ENCODE measurements at regions not wholly inside any gene's neighbourhood (a gene's known extent, or its start where the extent isn't known, plus 50 kb on each side); places are given as distances from the start of the nearest gene placed in this dataset.

- TF ChIP-seq TCF7L2 (IDR thresholded peaks at IDR 0.05; ENCODE audit: low read depth, low read length) (no peak), CTCF (IDR thresholded peaks at IDR 0.05) (peak; percentile 80), POLR2AphosphoS5 (IDR thresholded peaks at IDR 0.05; ENCODE audit: low read depth, low read length) (peak; percentile 39; the same call in 1 of the 2 replicates)
- in situ Hi-C loops (cut with HindIII; ENCODE audit: low pct_unique_long_range_greater_than_20kb, low sequenced_read_pairs), result no loop called here
- ATAC-seq (peak; percentile 93), DNase-seq (ENCODE audit: low read depth, low spot score) (peak; percentile 35)
- Histone ChIP-seq H3K4me1 (ENCODE audit: control insufficient read depth, insufficient read depth, low read length) (peaks cover 31% of the 10 kb centered on the region), H3K4me3 (ENCODE audit: low read depth in 2 of 2, low read length in 2 of 2) (no peak overlapping the region), H3K9me3 (ENCODE audit: control insufficient read depth, insufficient read depth, low read depth, low read length) (no peaks in the 10 kb centered on the region), H3K27me3 (ENCODE audit: control insufficient read depth, insufficient read depth, low read length) (no peaks in the 10 kb centered on the region), H3K36me3 (ENCODE audit: control insufficient read depth, insufficient read depth, low read length) (no peaks in the 10 kb centered on the region), H3K27ac (ENCODE audit: low read length) (peak overlapping the region; percentile 95)
- BruUV-seq (replicated peaks), result no TSS peak
- intact Hi-C loops (cut with micrococcal nuclease; ENCODE audit: unreplicated experiment), result loop anchor here (2.0 to 10.0 kb wide), 4 partner anchors 112 to 595 kb away; no protein-coding TSS in a partner anchor
- CTCF ChIA-PET, result interaction anchor here (1.1 to 2.1 kb wide), 2 partner anchors 571 to 592 kb away, joined by 3 to 5 read pairs; no protein-coding TSS in a partner anchor
- POLR2A ChIA-PET, result no interaction called here
These were observed 406.9 kb upstream of the ACTBL2 start for GRCh38 chr5:57889558-57889957.

- Histone ChIP-seq H3K27ac (ENCODE audit: low read length) (peak overlapping the region; percentile 95), H3K36me3 (ENCODE audit: control insufficient read depth, insufficient read depth, low read length) (no peaks in the 10 kb centered on the region), H3K4me3 (ENCODE audit: low read depth in 2 of 2, low read length in 2 of 2) (no peak overlapping the region), H3K4me1 (ENCODE audit: control insufficient read depth, insufficient read depth, low read length) (peaks cover 31% of the 10 kb centered on the region), H3K9me3 (ENCODE audit: control insufficient read depth, insufficient read depth, low read depth, low read length) (no peaks in the 10 kb centered on the region), H3K27me3 (ENCODE audit: control insufficient read depth, insufficient read depth, low read length) (no peaks in the 10 kb centered on the region)
- DNase-seq (ENCODE audit: low read depth, low spot score) (peak; percentile 27), ATAC-seq (peak; percentile 89)
- intact Hi-C loops (cut with micrococcal nuclease; ENCODE audit: unreplicated experiment), result loop anchor here (1.0 to 10.0 kb wide), 5 partner anchors 111 to 593 kb away; partner anchors contain the start of gene PLK2
- CTCF ChIA-PET, result interaction anchor here (0.6 to 1.3 kb wide), 8 partner anchors 109 to 590 kb away, joined by 3 to 10 read pairs (median 4); partner anchors contain the start of gene PLK2
- in situ Hi-C loops (cut with HindIII; ENCODE audit: low pct_unique_long_range_greater_than_20kb, low sequenced_read_pairs), result no loop called here
- POLR2A ChIA-PET, result interaction anchor here (0.5 to 0.7 kb wide), 3 partner anchors 102 to 315 kb away, joined by 3 to 5 read pairs (median 3); no protein-coding TSS in a partner anchor
- peak; percentile 90 for TF ChIP-seq CTCF (IDR thresholded peaks at IDR 0.05)
- peak; percentile 28; the same call in 1 of the 2 replicates for TF ChIP-seq POLR2AphosphoS5 (IDR thresholded peaks at IDR 0.05; ENCODE audit: low read depth, low read length)
- TF ChIP-seq SIN3A (IDR thresholded peaks at IDR 0.05; ENCODE audit: borderline replicate concordance, insufficient read depth, low read depth, low read length), result no peak
- no TSS peak for BruUV-seq (replicated peaks)
These were observed 405.4 kb upstream of the ACTBL2 start for GRCh38 chr5:57887851-57888621.

DNA sequence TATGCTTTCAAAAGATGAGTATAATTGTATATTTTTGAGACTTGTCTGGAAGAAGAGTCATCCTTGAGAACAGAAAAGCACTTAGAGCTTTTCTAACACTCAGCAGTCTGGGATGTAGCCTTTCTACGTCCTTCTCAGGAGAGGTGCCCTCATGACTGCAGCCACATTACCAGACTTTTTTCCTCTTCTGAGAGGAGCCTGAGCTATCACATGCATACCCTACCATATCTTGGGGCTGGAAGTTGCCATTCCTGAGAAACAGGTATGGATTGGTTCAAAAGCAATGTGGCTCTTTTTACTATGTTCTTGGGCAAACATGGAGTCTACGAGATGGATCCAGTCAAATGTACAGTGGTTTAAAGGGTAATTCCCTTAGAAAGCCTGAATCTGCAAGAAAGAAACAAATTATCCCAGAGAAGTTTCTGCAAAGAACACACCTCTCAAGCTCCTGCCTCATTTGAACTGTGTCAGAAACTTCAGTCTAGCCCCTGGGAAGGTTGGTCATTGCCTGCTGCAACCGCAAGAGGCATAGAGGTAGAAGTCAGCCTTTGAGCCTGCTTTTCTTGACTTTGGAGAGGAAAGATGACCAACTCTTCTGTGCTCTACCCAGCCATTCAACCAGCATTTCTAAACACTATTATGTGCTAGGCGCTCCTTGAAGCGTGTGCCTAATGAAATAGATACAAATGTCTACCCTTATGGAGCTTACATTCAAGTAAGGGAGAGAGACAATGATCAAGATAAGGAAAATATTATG, 401.9 kb upstream of the ACTBL2 start:
- in situ Hi-C loops (cut with HindIII; ENCODE audit: low pct_unique_long_range_greater_than_20kb, low sequenced_read_pairs) (no loop called here), intact Hi-C loops (cut with micrococcal nuclease; ENCODE audit: unreplicated experiment) (loop anchor here (5.0 to 10.0 kb wide), 3 partner anchors 107 to 590 kb away; no protein-coding TSS in a partner anchor)
- no TSS peak for BruUV-seq (replicated peaks)

More for the DNA sequence above, 401.9 kb upstream of the ACTBL2 start:
- DNase-seq (ENCODE audit: low read depth, low spot score) (no peak), ATAC-seq (no peak)
- H3K27me3 ChIP-seq (ENCODE audit: control insufficient read depth, insufficient read depth, low read length), result no peaks in the 10 kb centered on the region
- H3K4me3 ChIP-seq (ENCODE audit: low read depth in 2 of 2, low read length in 2 of 2), result no peak overlapping the region
- no peaks in the 10 kb centered on the region for H3K9me3 ChIP-seq (ENCODE audit: control insufficient read depth, insufficient read depth, low read depth, low read length)
- TF ChIP-seq POLR2AphosphoS5 (IDR thresholded peaks at IDR 0.05; ENCODE audit: low read depth, low read length) (no peak), TCF7L2 (IDR thresholded peaks at IDR 0.05; ENCODE audit: low read depth, low read length) (no peak), CTCF (IDR thresholded peaks at IDR 0.05) (no peak), SIN3A (IDR thresholded peaks at IDR 0.05; ENCODE audit: borderline replicate concordance, insufficient read depth, low read depth, low read length) (no peak)
- TF ChIP-seq, protein P1, sequence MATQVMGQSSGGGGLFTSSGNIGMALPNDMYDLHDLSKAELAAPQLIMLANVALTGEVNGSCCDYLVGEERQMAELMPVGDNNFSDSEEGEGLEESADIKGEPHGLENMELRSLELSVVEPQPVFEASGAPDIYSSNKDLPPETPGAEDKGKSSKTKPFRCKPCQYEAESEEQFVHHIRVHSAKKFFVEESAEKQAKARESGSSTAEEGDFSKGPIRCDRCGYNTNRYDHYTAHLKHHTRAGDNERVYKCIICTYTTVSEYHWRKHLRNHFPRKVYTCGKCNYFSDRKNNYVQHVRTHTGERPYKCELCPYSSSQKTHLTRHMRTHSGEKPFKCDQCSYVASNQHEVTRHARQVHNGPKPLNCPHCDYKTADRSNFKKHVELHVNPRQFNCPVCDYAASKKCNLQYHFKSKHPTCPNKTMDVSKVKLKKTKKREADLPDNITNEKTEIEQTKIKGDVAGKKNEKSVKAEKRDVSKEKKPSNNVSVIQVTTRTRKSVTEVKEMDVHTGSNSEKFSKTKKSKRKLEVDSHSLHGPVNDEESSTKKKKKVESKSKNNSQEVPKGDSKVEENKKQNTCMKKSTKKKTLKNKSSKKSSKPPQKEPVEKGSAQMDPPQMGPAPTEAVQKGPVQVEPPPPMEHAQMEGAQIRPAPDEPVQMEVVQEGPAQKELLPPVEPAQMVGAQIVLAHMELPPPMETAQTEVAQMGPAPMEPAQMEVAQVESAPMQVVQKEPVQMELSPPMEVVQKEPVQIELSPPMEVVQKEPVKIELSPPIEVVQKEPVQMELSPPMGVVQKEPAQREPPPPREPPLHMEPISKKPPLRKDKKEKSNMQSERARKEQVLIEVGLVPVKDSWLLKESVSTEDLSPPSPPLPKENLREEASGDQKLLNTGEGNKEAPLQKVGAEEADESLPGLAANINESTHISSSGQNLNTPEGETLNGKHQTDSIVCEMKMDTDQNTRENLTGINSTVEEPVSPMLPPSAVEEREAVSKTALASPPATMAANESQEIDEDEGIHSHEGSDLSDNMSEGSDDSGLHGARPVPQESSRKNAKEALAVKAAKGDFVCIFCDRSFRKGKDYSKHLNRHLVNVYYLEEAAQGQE (IDR thresholded peaks at IDR 0.05; ENCODE audit: insufficient read depth in 1 of 2, low read depth in 2 of 2, low read length in 1 of 2), result no peak
- ChIA-PET CTCF (no interaction called here), POLR2A (no interaction called here)
- H3K36me3 ChIP-seq (ENCODE audit: control insufficient read depth, insufficient read depth, low read length), result no peaks in the 10 kb centered on the region
- peak overlapping the region; percentile 79; the same call in 1 of the 2 replicates for H3K27ac ChIP-seq (ENCODE audit: low read length)
- peaks cover 22% of the 10 kb centered on the region for H3K4me1 ChIP-seq (ENCODE audit: control insufficient read depth, insufficient read depth, low read length)

Measured in Panc1 (cell line).